ENCODE measurements at regions not wholly inside any gene's neighbourhood (a gene's known extent, or its start where the extent isn't known, plus 50 kb on each side); places are given as distances from the start of the nearest gene placed in this dataset.

DNA sequence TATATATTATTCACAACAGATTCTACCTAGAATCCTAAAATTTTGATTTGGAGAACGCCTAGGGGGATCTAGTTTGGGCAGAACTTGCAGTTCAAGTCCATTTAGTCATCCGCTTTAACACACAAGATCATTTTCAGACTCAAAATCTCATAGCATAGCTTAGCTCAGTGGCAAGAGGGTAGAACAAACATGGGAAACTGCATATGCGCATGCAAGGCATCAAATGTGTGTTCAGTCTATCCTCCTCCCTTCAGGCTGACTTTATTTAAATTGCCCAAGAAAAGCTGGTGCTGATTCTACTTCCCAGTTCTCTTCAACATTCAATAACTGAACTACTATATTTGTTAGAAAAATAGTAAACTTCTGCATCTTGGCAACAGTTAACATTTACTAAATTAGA lies 79.6 kb upstream of the NRXN1 start:
- Histone ChIP-seq H3K4me3 (ENCODE audit: low read depth, low read length, poor library complexity, severe bottlenecking) (no peak overlapping the region), H3K4me1 (ENCODE audit: insufficient read depth, low read length, poor library complexity, severe bottlenecking) (no peaks in the 10 kb centered on the region), H3K9me3 (ENCODE audit: low read depth, low read length, poor library complexity, severe bottlenecking) (no peaks in the 10 kb centered on the region), H3K27me3 (replicated peaks; ENCODE audit: insufficient read depth, low read depth, low read length, poor library complexity) (peaks cover 20% of the 10 kb centered on the region), H3K27ac (ENCODE audit: low read depth, low read length, poor library complexity, severe bottlenecking) (no peak overlapping the region), H3K36me3 (ENCODE audit: insufficient read depth, low read length, poor library complexity, severe bottlenecking) (no peaks in the 10 kb centered on the region)
- CTCF ChIA-PET, result no interaction called here
- no peak for DNase-seq (ENCODE audit: low spot score)
- intact Hi-C loops (cut with micrococcal nuclease; ENCODE audit: unreplicated experiment), result no loop called here
- POLR2A ChIA-PET (ENCODE audit: low non-redundant PET), result no interaction called here
- TF ChIP-seq, protein P1, sequence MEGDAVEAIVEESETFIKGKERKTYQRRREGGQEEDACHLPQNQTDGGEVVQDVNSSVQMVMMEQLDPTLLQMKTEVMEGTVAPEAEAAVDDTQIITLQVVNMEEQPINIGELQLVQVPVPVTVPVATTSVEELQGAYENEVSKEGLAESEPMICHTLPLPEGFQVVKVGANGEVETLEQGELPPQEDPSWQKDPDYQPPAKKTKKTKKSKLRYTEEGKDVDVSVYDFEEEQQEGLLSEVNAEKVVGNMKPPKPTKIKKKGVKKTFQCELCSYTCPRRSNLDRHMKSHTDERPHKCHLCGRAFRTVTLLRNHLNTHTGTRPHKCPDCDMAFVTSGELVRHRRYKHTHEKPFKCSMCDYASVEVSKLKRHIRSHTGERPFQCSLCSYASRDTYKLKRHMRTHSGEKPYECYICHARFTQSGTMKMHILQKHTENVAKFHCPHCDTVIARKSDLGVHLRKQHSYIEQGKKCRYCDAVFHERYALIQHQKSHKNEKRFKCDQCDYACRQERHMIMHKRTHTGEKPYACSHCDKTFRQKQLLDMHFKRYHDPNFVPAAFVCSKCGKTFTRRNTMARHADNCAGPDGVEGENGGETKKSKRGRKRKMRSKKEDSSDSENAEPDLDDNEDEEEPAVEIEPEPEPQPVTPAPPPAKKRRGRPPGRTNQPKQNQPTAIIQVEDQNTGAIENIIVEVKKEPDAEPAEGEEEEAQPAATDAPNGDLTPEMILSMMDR (conservative IDR thresholded peaks at IDR 0.05; ENCODE audit: low read depth, low read length), result no peak
- TF ChIP-seq EZH2 (IDR thresholded peaks at IDR 0.05; ENCODE audit: borderline replicate concordance, low read depth, low read length, poor library complexity, severe bottlenecking), result no peak
- no TSS peak for BruUV-seq (replicated peaks)

DNA sequence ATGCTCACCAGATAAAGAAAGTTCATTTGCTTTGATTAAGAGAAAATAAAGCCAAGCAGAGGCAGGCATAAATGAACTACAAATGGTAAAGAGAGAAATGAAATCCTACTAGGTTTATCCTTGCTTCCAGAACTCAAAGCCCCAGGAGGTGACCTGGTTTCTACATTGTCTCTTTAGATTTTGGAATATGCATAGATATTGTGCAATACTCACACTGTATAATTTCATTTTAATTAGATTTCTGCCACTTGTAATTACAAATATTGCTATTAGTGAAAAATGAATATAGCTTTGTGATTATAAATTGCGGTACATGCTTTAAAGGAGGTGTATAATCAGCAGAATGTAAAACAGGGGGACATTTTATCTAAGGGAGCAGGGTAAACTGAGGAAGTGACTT lies 76.9 kb upstream of the NRXN1 start:
- H3K9me3 ChIP-seq (ENCODE audit: low read depth, low read length, poor library complexity, severe bottlenecking), result no peaks in the 10 kb centered on the region

DNA sequence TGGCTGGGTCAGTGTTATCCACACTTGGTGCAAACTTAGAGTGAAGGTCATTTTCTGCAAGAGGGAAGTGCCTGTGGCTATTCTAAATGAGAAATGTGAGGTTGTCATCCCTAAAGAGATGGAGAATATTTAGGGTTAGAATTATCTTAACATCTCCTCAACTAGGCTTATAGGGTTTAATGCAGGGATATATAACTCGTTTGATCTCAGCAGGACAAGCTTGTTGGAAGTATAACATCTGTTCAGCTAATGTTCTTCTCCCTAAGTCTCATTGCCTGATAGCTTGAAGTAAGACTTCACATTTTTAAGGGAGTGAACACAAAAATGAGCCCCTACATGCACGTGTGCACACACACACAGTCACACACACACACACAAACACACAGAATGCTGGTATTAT lies 75.9 kb upstream of the NRXN1 start:
- ChIA-PET POLR2A (ENCODE audit: low non-redundant PET) (no interaction called here), CTCF (no interaction called here)
- H3K27ac ChIP-seq (ENCODE audit: low read depth, low read length, poor library complexity, severe bottlenecking), result no peak overlapping the region
- no peak overlapping the region for H3K4me3 ChIP-seq (ENCODE audit: low read depth, low read length, poor library complexity, severe bottlenecking)
- no peaks in the 10 kb centered on the region for H3K36me3 ChIP-seq (ENCODE audit: insufficient read depth, low read length, poor library complexity, severe bottlenecking)
- no peak for DNase-seq (ENCODE audit: low spot score)
- intact Hi-C loops (cut with micrococcal nuclease; ENCODE audit: unreplicated experiment), result no loop called here
- no TSS peak for BruUV-seq (replicated peaks)
- H3K4me1 ChIP-seq (ENCODE audit: insufficient read depth, low read length, poor library complexity, severe bottlenecking), result no peaks in the 10 kb centered on the region
- no peaks in the 10 kb centered on the region for H3K9me3 ChIP-seq (ENCODE audit: low read depth, low read length, poor library complexity, severe bottlenecking)
- peaks cover 6% of the 10 kb centered on the region for H3K27me3 ChIP-seq (replicated peaks; ENCODE audit: insufficient read depth, low read depth, low read length, poor library complexity)
- TF ChIP-seq, protein P1 (conservative IDR thresholded peaks at IDR 0.05; ENCODE audit: low read depth, low read length), result no peak
- TF ChIP-seq EZH2 (IDR thresholded peaks at IDR 0.05; ENCODE audit: borderline replicate concordance, low read depth, low read length, poor library complexity, severe bottlenecking), result no peak

More for the DNA sequence above, 76.9 kb upstream of the NRXN1 start:
- TF ChIP-seq, protein P1 (conservative IDR thresholded peaks at IDR 0.05; ENCODE audit: low read depth, low read length), result no peak
- TF ChIP-seq EZH2 (IDR thresholded peaks at IDR 0.05; ENCODE audit: borderline replicate concordance, low read depth, low read length, poor library complexity, severe bottlenecking), result no peak
- CTCF ChIA-PET, result no interaction called here
- Histone ChIP-seq H3K4me3 (ENCODE audit: low read depth, low read length, poor library complexity, severe bottlenecking) (no peak overlapping the region), H3K4me1 (ENCODE audit: insufficient read depth, low read length, poor library complexity, severe bottlenecking) (no peaks in the 10 kb centered on the region), H3K36me3 (ENCODE audit: insufficient read depth, low read length, poor library complexity, severe bottlenecking) (no peaks in the 10 kb centered on the region), H3K27me3 (replicated peaks; ENCODE audit: insufficient read depth, low read depth, low read length, poor library complexity) (peaks cover 14% of the 10 kb centered on the region), H3K27ac (ENCODE audit: low read depth, low read length, poor library complexity, severe bottlenecking) (no peak overlapping the region)
- DNase-seq (ENCODE audit: low spot score), result no peak
- BruUV-seq (replicated peaks), result no TSS peak
- POLR2A ChIA-PET (ENCODE audit: low non-redundant PET), result no interaction called here
- intact Hi-C loops (cut with micrococcal nuclease; ENCODE audit: unreplicated experiment), result no loop called here
